Osteocyte (in vitro differentiated cells): ENCODE measurements at regions not wholly inside any gene's neighbourhood (a gene's known extent, or its start where the extent isn't known, plus 50 kb on each side); places are given as distances from the start of the nearest gene placed in this dataset.
A peak's percentile ranks its signal among the peaks of the same experiment; 100 is the strongest.
"Not testable (repeated sequence)": the region's sequence is repeated elsewhere in the genome, so short reads cannot be mapped to it uniquely, and the experiment has no call there.

Experiments used
- DNase-seq: peaks from one replicate; pipeline ENCODE4 v3.0.0; 2021; ENCODE audit warnings: mixed read lengths; ENCODE audit not compliant: unreplicated experiment; ENCODE audit errors: extremely low spot score
- H3K27ac Mint-ChIP-seq: one replicate; pipeline ENCODE4 v1.8.0; 2021; ENCODE audit warnings: mild to moderate bottlenecking, mixed read lengths; ENCODE audit not compliant: unreplicated experiment
- H3K27me3 Mint-ChIP-seq: one replicate; pipeline ENCODE4 v1.8.0; 2021; ENCODE audit warnings: mixed read lengths; ENCODE audit not compliant: unreplicated experiment
- H3K36me3 Mint-ChIP-seq: one replicate; pipeline ENCODE4 v1.8.0; 2021; ENCODE audit warnings: mixed read lengths; ENCODE audit not compliant: unreplicated experiment
- H3K4me1 Mint-ChIP-seq: one replicate; pipeline ENCODE4 v1.8.0; 2021; ENCODE audit warnings: mixed read lengths; ENCODE audit not compliant: unreplicated experiment
- H3K4me3 Mint-ChIP-seq: one replicate; pipeline ENCODE4 v1.8.0; 2021; ENCODE audit warnings: mild to moderate bottlenecking, moderate library complexity, mixed read lengths; ENCODE audit not compliant: unreplicated experiment
- H3K9me3 Mint-ChIP-seq: one replicate; pipeline ENCODE4 v1.8.0; 2021; ENCODE audit warnings: mixed read lengths; ENCODE audit not compliant: unreplicated experiment
- TF ChIP-seq, protein P1 (sequence below): fragments of 200-600 bp; sonication (generic); IDR thresholded peaks from 2 replicates; pipeline ENCODE4 v1.5.0; 2021; ENCODE audit warnings: antibody characterized with exemption, mild to moderate bottlenecking, moderate library complexity

DNA sequence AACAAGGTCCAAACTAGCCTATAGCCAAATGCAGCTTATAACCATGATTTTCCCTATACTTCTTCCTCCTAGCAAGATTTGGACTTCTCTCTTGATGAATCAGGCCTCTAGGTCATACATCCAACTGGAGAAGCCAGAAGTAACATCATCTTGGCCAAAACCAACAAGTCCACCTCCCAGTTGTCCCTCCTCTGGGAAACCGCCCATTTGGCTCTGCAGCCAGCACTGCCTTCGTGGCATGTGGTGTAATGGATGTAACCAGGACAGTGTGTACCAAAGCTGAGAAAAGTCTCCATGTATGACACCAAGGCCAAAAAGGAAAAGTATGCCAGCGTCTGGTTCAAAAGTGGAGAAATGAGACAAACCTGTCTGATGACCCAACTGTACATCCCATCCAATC, 59.3 kb upstream of the VASH1 start:
- TF ChIP-seq, protein P1, sequence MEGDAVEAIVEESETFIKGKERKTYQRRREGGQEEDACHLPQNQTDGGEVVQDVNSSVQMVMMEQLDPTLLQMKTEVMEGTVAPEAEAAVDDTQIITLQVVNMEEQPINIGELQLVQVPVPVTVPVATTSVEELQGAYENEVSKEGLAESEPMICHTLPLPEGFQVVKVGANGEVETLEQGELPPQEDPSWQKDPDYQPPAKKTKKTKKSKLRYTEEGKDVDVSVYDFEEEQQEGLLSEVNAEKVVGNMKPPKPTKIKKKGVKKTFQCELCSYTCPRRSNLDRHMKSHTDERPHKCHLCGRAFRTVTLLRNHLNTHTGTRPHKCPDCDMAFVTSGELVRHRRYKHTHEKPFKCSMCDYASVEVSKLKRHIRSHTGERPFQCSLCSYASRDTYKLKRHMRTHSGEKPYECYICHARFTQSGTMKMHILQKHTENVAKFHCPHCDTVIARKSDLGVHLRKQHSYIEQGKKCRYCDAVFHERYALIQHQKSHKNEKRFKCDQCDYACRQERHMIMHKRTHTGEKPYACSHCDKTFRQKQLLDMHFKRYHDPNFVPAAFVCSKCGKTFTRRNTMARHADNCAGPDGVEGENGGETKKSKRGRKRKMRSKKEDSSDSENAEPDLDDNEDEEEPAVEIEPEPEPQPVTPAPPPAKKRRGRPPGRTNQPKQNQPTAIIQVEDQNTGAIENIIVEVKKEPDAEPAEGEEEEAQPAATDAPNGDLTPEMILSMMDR = no peak
- Mint-ChIP-seq H3K27ac (no peak overlapping the region), H3K9me3 (no peaks in the 10 kb centered on the region), H3K4me1 (no peaks in the 10 kb centered on the region), H3K36me3 (no peaks in the 10 kb centered on the region), H3K4me3 (no peak overlapping the region), H3K27me3 (peaks cover 5% of the 10 kb centered on the region)
- peak; percentile 73 for DNase-seq

DNA sequence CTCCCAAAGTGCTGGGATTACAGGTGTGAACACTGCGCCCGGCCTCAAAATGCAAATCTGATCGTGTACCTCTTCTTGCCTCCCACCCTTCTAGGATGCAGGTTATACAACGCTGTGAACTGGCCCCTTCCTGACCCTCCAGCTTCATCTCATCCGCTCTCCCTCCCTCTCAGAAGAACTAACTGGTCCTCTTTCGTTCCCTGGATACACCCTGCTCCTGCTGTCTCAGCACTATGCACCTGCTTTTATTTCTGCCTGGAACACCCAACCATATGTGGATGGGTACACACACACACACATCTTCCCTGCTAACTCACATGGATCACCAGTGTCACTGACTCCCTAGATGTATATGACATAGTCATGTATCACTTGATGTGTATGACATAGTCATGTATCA, 56.1 kb upstream of the VASH1 start:
- H3K36me3 Mint-ChIP-seq = no peaks in the 10 kb centered on the region
- peak; percentile 34 for DNase-seq
- no peaks in the 10 kb centered on the region for H3K9me3 Mint-ChIP-seq
- H3K27me3 Mint-ChIP-seq = peaks cover 5% of the 10 kb centered on the region
- TF ChIP-seq, protein P1 = no peak
- H3K4me1 Mint-ChIP-seq = no peaks in the 10 kb centered on the region
- H3K4me3 Mint-ChIP-seq = no peak overlapping the region
- H3K27ac Mint-ChIP-seq = no peak overlapping the region

DNA sequence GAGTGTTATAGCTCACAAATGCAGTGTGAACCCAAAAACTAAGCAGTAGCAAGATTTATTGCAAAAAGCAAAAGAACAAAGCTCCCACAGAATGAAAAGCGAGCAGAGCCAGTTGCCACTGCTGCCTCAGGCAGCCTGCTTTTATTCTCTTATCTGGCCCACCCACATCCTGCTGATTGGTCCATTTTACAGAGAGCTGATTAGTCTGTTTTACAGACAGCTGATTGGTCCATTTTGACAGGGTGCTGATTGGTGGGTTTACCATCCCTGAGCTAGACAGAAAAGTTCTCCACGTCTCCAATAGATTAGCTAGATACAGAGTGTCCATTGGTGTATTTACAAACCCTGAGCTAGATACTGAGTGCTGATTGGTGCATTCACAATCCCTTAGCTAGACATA, 55.1 kb upstream of the VASH1 start:
- not testable (repeated sequence) for H3K36me3 Mint-ChIP-seq, H3K4me3 Mint-ChIP-seq, H3K27ac Mint-ChIP-seq, H3K9me3 Mint-ChIP-seq, H3K27me3 Mint-ChIP-seq, H3K4me1 Mint-ChIP-seq
- peak; percentile 5 for DNase-seq

DNA sequence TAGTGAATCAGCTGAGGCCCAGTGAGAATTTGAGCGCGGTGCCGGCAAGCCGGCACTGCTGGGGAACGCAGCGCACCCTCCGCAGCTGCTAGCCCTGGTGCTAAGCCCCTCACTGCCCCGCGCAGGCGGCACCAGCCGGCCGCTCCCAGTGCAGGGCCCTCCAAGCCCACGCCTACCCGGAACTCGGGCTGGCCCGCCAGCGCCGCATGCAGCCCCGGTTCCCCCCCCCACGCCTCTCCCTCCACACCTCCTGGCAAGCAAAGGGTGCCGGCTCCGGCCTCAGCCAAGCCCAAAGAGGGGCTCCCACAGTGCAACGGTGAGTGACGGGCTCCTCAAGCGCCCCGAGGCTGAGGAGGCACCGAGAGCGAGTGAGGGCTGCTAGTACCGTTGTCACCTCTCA, 54.5 kb upstream of the VASH1 start:
- no peaks in the 10 kb centered on the region for H3K9me3 Mint-ChIP-seq
- H3K4me1 Mint-ChIP-seq = no peaks in the 10 kb centered on the region
- H3K4me3 Mint-ChIP-seq = no peak overlapping the region
- no peaks in the 10 kb centered on the region for H3K36me3 Mint-ChIP-seq
- TF ChIP-seq, protein P1 = no peak
- H3K27ac Mint-ChIP-seq = no peak overlapping the region
- peaks cover 13% of the 10 kb centered on the region for H3K27me3 Mint-ChIP-seq
- DNase-seq = peak; percentile 80

DNA sequence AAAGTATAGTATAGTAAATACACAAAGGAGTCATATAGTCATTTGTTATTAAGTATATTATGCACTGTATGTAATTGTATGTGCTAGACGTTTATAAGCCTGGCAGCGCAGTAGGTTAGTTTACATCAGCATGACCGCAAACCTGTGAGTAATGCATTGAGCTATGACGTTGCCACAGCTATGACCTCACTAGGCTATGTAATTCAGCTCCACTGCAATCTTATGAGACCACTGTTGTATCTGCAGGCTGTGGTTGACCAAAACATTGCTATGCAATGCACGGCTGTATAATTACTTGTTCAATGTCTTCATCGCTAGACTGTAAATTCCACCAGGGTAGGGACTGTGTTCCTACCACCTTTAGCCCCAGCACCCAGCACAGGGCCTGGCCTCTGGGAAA, 53.2 kb upstream of the VASH1 start:
- peak; percentile 15 for DNase-seq
- Mint-ChIP-seq H3K36me3 (no peaks in the 10 kb centered on the region), H3K27ac (no peak overlapping the region), H3K9me3 (no peaks in the 10 kb centered on the region), H3K4me1 (no peaks in the 10 kb centered on the region), H3K4me3 (no peak overlapping the region), H3K27me3 (peaks cover 16% of the 10 kb centered on the region)
- TF ChIP-seq, protein P1 = no peak

DNA sequence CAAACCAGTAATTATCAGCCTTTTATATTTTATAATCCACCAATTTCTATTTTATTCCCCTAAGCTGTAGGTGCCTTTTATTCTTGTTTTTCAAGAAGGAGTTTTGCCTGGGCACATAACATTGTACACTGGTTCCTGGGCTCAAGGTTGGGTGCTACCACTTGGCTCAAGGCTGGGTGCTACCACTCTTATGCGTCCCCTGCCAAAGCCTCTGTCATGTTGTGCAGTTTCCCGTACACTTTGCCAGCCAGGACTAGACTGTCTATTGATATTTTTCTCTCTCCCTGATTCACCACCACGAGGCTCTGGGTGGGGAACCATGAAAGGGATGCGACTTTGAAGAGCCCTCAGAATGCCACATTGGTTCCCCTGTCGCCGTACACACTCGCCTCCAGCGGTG, 52.5 kb upstream of the VASH1 start:
- H3K4me1 Mint-ChIP-seq = no peaks in the 10 kb centered on the region
- H3K36me3 Mint-ChIP-seq = no peaks in the 10 kb centered on the region
- DNase-seq = peak; percentile 32
- TF ChIP-seq, protein P1 = no peak
- H3K27me3 Mint-ChIP-seq = peaks cover 22% of the 10 kb centered on the region
- no peaks in the 10 kb centered on the region for H3K9me3 Mint-ChIP-seq
- H3K4me3 Mint-ChIP-seq = no peak overlapping the region
- H3K27ac Mint-ChIP-seq = no peak overlapping the region
